ENCODE measurements at regions not wholly inside any gene's neighbourhood (a gene's known extent, or its start where the extent isn't known, plus 50 kb on each side); places are given as distances from the start of the nearest gene placed in this dataset.

DNA sequence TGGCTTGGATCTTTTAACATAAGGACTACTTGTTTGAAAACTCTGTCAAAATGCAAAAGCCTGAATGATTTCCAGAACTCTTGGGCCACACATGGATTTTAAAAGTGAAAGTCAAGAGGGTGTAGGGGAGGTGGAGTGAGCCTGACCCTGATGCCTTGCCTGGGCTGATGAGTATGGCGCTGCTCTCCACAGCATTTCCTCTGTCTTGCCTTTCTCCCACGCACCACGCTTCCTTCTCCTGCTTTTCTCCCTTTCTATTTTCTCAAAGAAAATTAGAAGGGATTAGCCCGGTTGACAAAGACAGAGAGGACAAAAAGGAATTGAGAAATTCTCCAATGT, 207.0 kb upstream of the CCDC68 start:
- TF ChIP-seq, protein P1, sequence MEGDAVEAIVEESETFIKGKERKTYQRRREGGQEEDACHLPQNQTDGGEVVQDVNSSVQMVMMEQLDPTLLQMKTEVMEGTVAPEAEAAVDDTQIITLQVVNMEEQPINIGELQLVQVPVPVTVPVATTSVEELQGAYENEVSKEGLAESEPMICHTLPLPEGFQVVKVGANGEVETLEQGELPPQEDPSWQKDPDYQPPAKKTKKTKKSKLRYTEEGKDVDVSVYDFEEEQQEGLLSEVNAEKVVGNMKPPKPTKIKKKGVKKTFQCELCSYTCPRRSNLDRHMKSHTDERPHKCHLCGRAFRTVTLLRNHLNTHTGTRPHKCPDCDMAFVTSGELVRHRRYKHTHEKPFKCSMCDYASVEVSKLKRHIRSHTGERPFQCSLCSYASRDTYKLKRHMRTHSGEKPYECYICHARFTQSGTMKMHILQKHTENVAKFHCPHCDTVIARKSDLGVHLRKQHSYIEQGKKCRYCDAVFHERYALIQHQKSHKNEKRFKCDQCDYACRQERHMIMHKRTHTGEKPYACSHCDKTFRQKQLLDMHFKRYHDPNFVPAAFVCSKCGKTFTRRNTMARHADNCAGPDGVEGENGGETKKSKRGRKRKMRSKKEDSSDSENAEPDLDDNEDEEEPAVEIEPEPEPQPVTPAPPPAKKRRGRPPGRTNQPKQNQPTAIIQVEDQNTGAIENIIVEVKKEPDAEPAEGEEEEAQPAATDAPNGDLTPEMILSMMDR (IDR thresholded peaks at IDR 0.05; ENCODE audit: insufficient read depth, low read length, poor library complexity, severe bottlenecking), result no peak
- no peaks in the 10 kb centered on the region for H3K27me3 ChIP-seq (replicated peaks; ENCODE audit: control insufficient read depth, insufficient read depth, low read length)
- DNase-seq (ENCODE audit: extremely low read depth, insufficient read length), result no peak
- H3K4me3 ChIP-seq (replicated peaks; ENCODE audit: low read depth, low read length), result no peak overlapping the region
- H3K36me3 ChIP-seq (ENCODE audit: control insufficient read depth, insufficient read depth, low read length), result no peaks in the 10 kb centered on the region

DNA sequence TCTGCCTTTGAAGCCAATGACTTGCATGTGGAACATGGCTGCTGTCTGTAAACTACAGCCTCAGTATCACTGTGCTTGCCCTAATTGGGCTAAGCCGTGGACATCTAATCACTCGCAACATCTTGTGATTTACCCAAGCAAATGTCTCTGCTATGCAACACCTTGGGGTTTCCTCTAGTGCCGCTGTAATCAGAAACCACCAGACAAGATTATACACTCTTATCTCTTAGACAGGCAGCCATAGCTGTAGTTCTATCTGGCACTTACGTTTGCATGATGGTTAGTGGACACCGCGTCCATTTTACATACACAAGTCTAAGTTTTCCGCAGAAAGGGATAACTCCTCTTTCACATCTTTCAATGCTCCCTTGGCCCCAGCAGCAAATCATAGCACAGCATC, 204.3 kb upstream of the CCDC68 start:
- no peaks in the 10 kb centered on the region for H3K27me3 ChIP-seq (replicated peaks; ENCODE audit: control insufficient read depth, insufficient read depth, low read length)
- TF ChIP-seq, protein P1 (IDR thresholded peaks at IDR 0.05; ENCODE audit: insufficient read depth, low read length, poor library complexity, severe bottlenecking), result no peak
- DNase-seq (ENCODE audit: extremely low read depth, insufficient read length), result no peak

DNA sequence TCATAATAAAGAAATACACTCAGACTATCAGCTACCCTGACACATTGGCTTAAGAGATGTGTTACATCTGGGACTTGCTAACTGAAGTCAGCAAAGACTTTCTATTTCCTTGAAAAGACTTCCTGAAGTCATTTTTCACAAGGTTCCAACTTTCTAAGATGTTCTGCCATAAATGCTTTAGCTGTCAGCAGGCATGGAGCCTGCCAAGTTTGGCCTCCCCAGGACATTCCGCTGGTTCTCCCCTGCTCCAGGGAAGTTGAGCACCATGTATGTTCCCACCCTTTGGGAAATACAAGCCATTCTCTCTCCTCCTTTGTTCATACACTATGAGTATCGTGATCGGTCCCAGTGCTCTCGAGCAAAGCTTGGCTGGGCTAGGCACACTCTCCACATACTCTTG, 202.7 kb upstream of the CCDC68 start:
- Histone ChIP-seq H3K4me3 (replicated peaks; ENCODE audit: low read depth, low read length) (no peak overlapping the region), H3K36me3 (ENCODE audit: control insufficient read depth, insufficient read depth, low read length) (no peaks in the 10 kb centered on the region), H3K27me3 (replicated peaks; ENCODE audit: control insufficient read depth, insufficient read depth, low read length) (no peaks in the 10 kb centered on the region)
- TF ChIP-seq, protein P1 (IDR thresholded peaks at IDR 0.05; ENCODE audit: insufficient read depth, low read length, poor library complexity, severe bottlenecking), result no peak
- no peak for DNase-seq (ENCODE audit: extremely low read depth, insufficient read length)

More for the DNA sequence above, 204.3 kb upstream of the CCDC68 start:
- Histone ChIP-seq H3K4me3 (replicated peaks; ENCODE audit: low read depth, low read length) (no peak overlapping the region), H3K36me3 (ENCODE audit: control insufficient read depth, insufficient read depth, low read length) (no peaks in the 10 kb centered on the region)

DNA sequence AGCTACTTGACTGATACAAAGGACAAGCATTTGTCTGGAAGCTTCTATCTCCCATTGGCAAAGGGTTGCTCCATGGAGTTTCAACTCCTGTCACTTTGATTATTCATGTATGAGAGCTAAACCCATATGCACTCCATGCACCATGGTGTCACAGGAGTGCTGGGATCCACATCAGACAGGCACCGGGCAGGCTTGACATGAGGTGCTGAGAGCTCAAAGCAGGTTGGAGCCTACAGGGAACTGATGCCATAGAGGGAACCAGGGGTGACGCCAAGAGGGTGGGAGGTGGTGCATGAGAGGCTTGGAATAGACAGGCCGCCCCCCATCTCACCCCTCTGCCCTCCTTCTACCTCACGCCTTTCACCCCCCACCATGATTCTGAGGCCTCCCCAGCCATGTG, 199.8 kb upstream of the CCDC68 start:
- DNase-seq (ENCODE audit: extremely low read depth, insufficient read length), result no peak
- TF ChIP-seq, protein P1 (IDR thresholded peaks at IDR 0.05; ENCODE audit: insufficient read depth, low read length, poor library complexity, severe bottlenecking), result no peak
- Histone ChIP-seq H3K27me3 (replicated peaks; ENCODE audit: control insufficient read depth, insufficient read depth, low read length) (no peaks in the 10 kb centered on the region), H3K4me3 (replicated peaks; ENCODE audit: low read depth, low read length) (no peak overlapping the region), H3K36me3 (ENCODE audit: control insufficient read depth, insufficient read depth, low read length) (no peaks in the 10 kb centered on the region)

DNA sequence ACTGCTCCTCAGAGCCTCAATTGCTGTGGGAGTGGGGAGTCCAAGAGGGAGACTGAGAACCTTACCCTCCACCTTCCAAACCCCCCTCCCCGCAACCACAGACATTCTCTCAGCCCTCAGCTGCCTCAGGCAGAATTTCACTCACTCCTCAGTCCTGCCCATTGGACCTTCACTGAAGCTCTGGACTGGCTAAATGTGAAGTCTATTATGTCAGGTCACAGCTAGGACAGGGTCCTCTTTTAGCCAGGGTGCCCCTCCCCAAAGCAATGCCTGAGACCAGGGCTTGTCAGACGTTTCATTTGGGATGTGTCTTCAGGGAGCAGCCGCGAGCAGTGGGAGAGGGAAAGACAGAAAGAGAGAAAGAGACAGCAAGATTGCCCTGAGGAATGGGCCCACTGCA, 199.3 kb upstream of the CCDC68 start:
- no peaks in the 10 kb centered on the region for H3K36me3 ChIP-seq (ENCODE audit: control insufficient read depth, insufficient read depth, low read length)
- DNase-seq (ENCODE audit: extremely low read depth, insufficient read length), result no peak
- H3K4me3 ChIP-seq (replicated peaks; ENCODE audit: low read depth, low read length), result no peak overlapping the region
- TF ChIP-seq, protein P1 (IDR thresholded peaks at IDR 0.05; ENCODE audit: insufficient read depth, low read length, poor library complexity, severe bottlenecking), result no peak
- H3K27me3 ChIP-seq (replicated peaks; ENCODE audit: control insufficient read depth, insufficient read depth, low read length), result no peaks in the 10 kb centered on the region

DNA sequence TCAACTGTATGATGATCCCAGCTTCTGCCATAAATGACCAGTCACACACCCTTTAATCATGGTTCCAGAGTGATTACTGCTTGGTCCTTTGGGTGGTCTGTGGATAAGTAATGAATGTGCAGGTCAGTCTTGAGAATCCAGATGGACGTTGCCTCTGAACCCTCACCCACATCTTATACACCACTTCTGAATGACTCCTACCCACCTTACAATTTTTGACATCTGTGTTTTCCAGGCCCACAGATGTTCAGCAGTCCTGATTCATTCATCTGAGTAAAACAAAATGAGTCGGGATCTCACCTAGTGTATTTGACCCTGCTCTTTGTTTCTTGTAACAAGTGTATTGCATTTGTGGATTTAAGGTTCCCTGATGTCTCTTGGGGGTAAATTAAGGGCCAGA, 194.1 kb upstream of the CCDC68 start:
- TF ChIP-seq, protein P1 (IDR thresholded peaks at IDR 0.05; ENCODE audit: insufficient read depth, low read length, poor library complexity, severe bottlenecking), result no peak
- no peak for DNase-seq (ENCODE audit: extremely low read depth, insufficient read length)
- no peaks in the 10 kb centered on the region for H3K27me3 ChIP-seq (replicated peaks; ENCODE audit: control insufficient read depth, insufficient read depth, low read length)
- H3K4me3 ChIP-seq (replicated peaks; ENCODE audit: low read depth, low read length), result no peak overlapping the region
- no peaks in the 10 kb centered on the region for H3K36me3 ChIP-seq (ENCODE audit: control insufficient read depth, insufficient read depth, low read length)
